MM.1S (cell line): ENCODE measurements at regions not wholly inside any gene's neighbourhood (a gene's known extent, or its start where the extent isn't known, plus 50 kb on each side); places are given as distances from the start of the nearest gene placed in this dataset.

Source experiments
- DNase-seq: peaks from one replicate; pipeline ENCODE4 v3.0.0-alpha.2; 2015
- H2AFZ ChIP-seq: fragments of 300-600 bp; sonication (generic); 2 replicates; pipeline ENCODE4 v1.6.0; 2016; ENCODE audit warnings: antibody characterized with exemption, low read length
- H3F3A ChIP-seq: fragments of 300-600 bp; sonication (generic); 2 replicates; pipeline ENCODE4 v1.6.1; 2016; ENCODE audit warnings: mild to moderate bottlenecking, antibody characterized with exemption, low read length, moderate library complexity, mixed read lengths; ENCODE audit not compliant: insufficient read depth
- H3K27ac ChIP-seq: fragments of 300-600 bp; sonication (generic); 2 replicates; pipeline ENCODE4 v1.5.1; 2016; ENCODE audit warnings: mild to moderate bottlenecking, low read length
- H3K27me3 ChIP-seq: fragments of 300-600 bp; sonication (generic); replicated peaks from 2 replicates; pipeline ENCODE4 v1.6.0; 2016; ENCODE audit warnings: low read length; ENCODE audit not compliant: insufficient read depth
- H3K36me3 ChIP-seq: fragments of 300-600 bp; sonication (generic); replicated peaks from 2 replicates; pipeline ENCODE4 v1.6.1; 2016; ENCODE audit warnings: mild to moderate bottlenecking, low read length, mixed read lengths; ENCODE audit not compliant: insufficient read depth
- H3K4me1 ChIP-seq: fragments of 300-600 bp; sonication (generic); 2 replicates; pipeline ENCODE4 v1.6.1; 2016; ENCODE audit warnings: low read length, mixed read lengths
- H3K4me2 ChIP-seq: fragments of 300-600 bp; sonication (generic); 2 replicates; pipeline ENCODE4 v1.6.0; 2016; ENCODE audit warnings: low read depth, low read length
- H3K4me3 ChIP-seq: fragments of 300-600 bp; sonication (generic); 2 replicates; pipeline ENCODE4 v1.5.1; 2016; ENCODE audit warnings: low read length, mixed read lengths
- H3K79me2 ChIP-seq: fragments of 300-600 bp; sonication (generic); 2 replicates; pipeline ENCODE4 v1.6.1; 2016; ENCODE audit warnings: mixed run types, low read length, mixed read lengths
- H3K9ac ChIP-seq: fragments of 300-600 bp; sonication (generic); 2 replicates; pipeline ENCODE4 v1.6.1; 2016; ENCODE audit warnings: low read length, mixed read lengths
- H3K9me2 ChIP-seq: fragments of 300-600 bp; sonication (generic); replicated peaks from 2 replicates; pipeline ENCODE4 v1.6.1; 2016; ENCODE audit warnings: mild to moderate bottlenecking, low read length, mixed read lengths; ENCODE audit not compliant: insufficient read depth
- H3K9me3 ChIP-seq: fragments of 300-600 bp; sonication (generic); replicated peaks from 2 replicates; pipeline ENCODE4 v1.6.1; 2016; ENCODE audit warnings: mild to moderate bottlenecking, low read length, mixed read lengths; ENCODE audit not compliant: insufficient read depth
- H4K20me1 ChIP-seq: fragments of 300-600 bp; sonication (generic); 2 replicates; pipeline ENCODE4 v1.6.1; 2016; ENCODE audit warnings: mild to moderate bottlenecking, low read length, moderate library complexity, mixed read lengths; ENCODE audit not compliant: insufficient read depth
- CTCF ChIP-seq: fragments of 300-600 bp; sonication (generic); IDR thresholded peaks from 2 replicates; pipeline ENCODE4 v1.5.1; 2016; ENCODE audit warnings: antibody characterized with exemption, low read length, mixed read lengths
- EZH2 ChIP-seq: fragments of 300-600 bp; sonication (generic); optimal IDR thresholded peaks from 2 replicates; pipeline ENCODE3; 2017; ENCODE audit warnings: low read depth, mild to moderate bottlenecking, antibody characterized with exemption, low read length, mixed read lengths
- EZH2phosphoT487 ChIP-seq: fragments of 300-600 bp; sonication (generic); IDR thresholded peaks from 2 replicates; pipeline ENCODE4 v1.6.1; 2018; ENCODE audit warnings: antibody characterized with exemption, low read length

DNA sequence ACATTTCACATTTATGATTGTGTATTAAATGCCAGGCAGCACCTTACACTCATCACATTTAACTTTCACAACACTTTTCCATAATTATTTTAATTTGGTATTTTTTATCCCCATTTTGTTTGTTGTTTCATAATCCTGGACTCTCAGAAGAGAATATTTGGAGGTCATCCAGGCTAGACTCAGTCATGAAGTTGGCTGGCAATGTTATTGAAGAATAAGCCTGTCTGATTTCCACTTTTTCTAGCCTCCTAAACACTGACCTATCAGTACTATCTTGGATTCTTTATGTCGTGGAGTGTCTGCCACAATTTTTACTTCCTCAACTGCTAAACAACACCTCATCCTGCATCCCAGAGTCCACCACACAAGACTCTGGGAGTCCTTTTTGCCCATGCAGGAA lies 372.3 kb upstream of the NRP1 start:
- Histone ChIP-seq H3K9me3 (no peaks in the 10 kb centered on the region), H3F3A (no peaks in the 10 kb centered on the region), H3K27me3 (no peaks in the 10 kb centered on the region), H3K4me3 (no peak overlapping the region), H3K4me2 (no peak overlapping the region), H3K36me3 (no peaks in the 10 kb centered on the region), H3K27ac (no peak overlapping the region), H3K79me2 (no peaks in the 10 kb centered on the region), H2AFZ (no peak overlapping the region), H3K9me2 (no peaks in the 10 kb centered on the region), H4K20me1 (no peaks in the 10 kb centered on the region), H3K9ac (no peak overlapping the region), H3K4me1 (no peaks in the 10 kb centered on the region)
- no peak for TF ChIP-seq EZH2
- TF ChIP-seq EZH2phosphoT487: no peak
- TF ChIP-seq CTCF: no peak
- DNase-seq: no peak

- no peak for DNase-seq
- no peak overlapping the region for H2AFZ ChIP-seq
- no peaks in the 10 kb centered on the region for H3K4me1 ChIP-seq
- H3F3A ChIP-seq: no peaks in the 10 kb centered on the region
- H3K4me3 ChIP-seq: no peak overlapping the region
- H3K9me3 ChIP-seq: no peaks in the 10 kb centered on the region
- H3K79me2 ChIP-seq: no peaks in the 10 kb centered on the region
- H3K4me2 ChIP-seq: no peak overlapping the region
- no peaks in the 10 kb centered on the region for H3K9me2 ChIP-seq
- H3K9ac ChIP-seq: no peak overlapping the region
- no peak overlapping the region for H3K27ac ChIP-seq
- no peaks in the 10 kb centered on the region for H4K20me1 ChIP-seq
- H3K27me3 ChIP-seq: no peaks in the 10 kb centered on the region
- TF ChIP-seq EZH2 (no peak), EZH2phosphoT487 (no peak), CTCF (no peak)
- no peaks in the 10 kb centered on the region for H3K36me3 ChIP-seq
Measured at GRCh38 chr10:33706191-33706590, 371.7 kb upstream of the NRP1 start.

DNA sequence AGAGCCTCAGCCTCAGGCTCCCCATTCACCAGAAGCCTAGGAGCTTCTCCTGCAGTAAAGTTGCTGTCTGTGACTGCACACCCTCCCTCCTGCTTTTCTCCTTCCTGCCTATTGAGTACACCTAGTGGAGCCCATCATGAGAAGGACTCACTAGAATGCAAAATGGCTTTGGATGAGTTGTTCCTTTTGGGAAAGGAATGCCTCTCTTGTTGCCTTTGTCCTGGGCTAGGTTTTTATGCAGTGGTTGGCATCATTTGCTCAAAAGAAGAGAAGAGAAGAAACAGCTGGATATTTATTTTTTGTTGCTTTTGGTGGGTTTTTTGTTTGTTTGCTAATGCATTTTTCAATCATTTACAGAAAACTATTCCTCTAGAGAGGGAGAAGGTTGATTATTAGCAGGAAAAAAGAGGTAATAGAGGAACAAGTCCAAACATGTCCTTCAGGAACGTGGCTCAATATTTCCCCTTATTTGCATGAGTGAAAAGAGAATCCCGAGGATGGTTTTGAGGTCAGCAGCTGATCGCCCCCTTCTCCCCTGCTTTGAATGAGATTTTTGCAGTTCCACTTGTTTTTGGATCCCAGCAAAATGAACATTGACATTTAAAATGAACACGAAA lies 369.9 kb upstream of the NRP1 start:
- no peaks in the 10 kb centered on the region for H4K20me1 ChIP-seq

More for the DNA sequence above, 369.9 kb upstream of the NRP1 start:
- Histone ChIP-seq H3K4me1 (no peaks in the 10 kb centered on the region), H3F3A (no peaks in the 10 kb centered on the region), H3K9me2 (no peaks in the 10 kb centered on the region), H3K79me2 (no peaks in the 10 kb centered on the region), H3K9me3 (no peaks in the 10 kb centered on the region), H3K4me2 (no peak overlapping the region), H3K27ac (no peak overlapping the region), H3K4me3 (no peak overlapping the region), H2AFZ (no peak overlapping the region), H3K9ac (no peak overlapping the region), H3K27me3 (no peaks in the 10 kb centered on the region), H3K36me3 (no peaks in the 10 kb centered on the region)
- TF ChIP-seq CTCF: no peak
- no peak for TF ChIP-seq EZH2phosphoT487
- no peak for TF ChIP-seq EZH2
- no peak for DNase-seq
